ENCODE measurements at regions not wholly inside any gene's neighbourhood (a gene's known extent, or its start where the extent isn't known, plus 50 kb on each side); places are given as distances from the start of the nearest gene placed in this dataset.

- H3K4me1 ChIP-seq (ENCODE audit: control insufficient read depth in 1 of 2, low read depth in 2 of 2): no peaks in the 10 kb centered on the region
- ATAC-seq (ENCODE audit: insufficient number of reproducible peaks, low FRiP score, low read depth) (no peak), DNase-seq (ENCODE audit: low spot score) (no peak)
- no peak overlapping the region for H3K4me3 ChIP-seq
- no peaks in the 10 kb centered on the region for H3K27me3 ChIP-seq (replicated peaks; ENCODE audit: insufficient read depth)
- H3K9me3 ChIP-seq: peaks cover 2% of the 10 kb centered on the region
- TF ChIP-seq CTCF (IDR thresholded peaks at IDR 0.05): no peak
- no peaks in the 10 kb centered on the region for H3K36me3 ChIP-seq
- H3K27ac ChIP-seq: no peak overlapping the region
Observed at GRCh38 chr3:104992676-104993075, 374.0 kb upstream of the ALCAM start.

GRCh38 chr3:105006164-105006563, 360.5 kb upstream of the ALCAM start:
- no peaks in the 10 kb centered on the region for H3K36me3 ChIP-seq
- no peak overlapping the region for H3K4me3 ChIP-seq
- ATAC-seq (ENCODE audit: insufficient number of reproducible peaks, low FRiP score, low read depth) (no peak), DNase-seq (ENCODE audit: low spot score) (no peak)
- no peaks in the 10 kb centered on the region for H3K27me3 ChIP-seq (replicated peaks; ENCODE audit: insufficient read depth)
- no peak for TF ChIP-seq CTCF (IDR thresholded peaks at IDR 0.05)
- no peak overlapping the region for H3K27ac ChIP-seq
- no peaks in the 10 kb centered on the region for H3K4me1 ChIP-seq (ENCODE audit: control insufficient read depth in 1 of 2, low read depth in 2 of 2)
- no peaks in the 10 kb centered on the region for H3K9me3 ChIP-seq

GRCh38 chr3:105013657-105014056, 353.1 kb upstream of the ALCAM start:
- Histone ChIP-seq H3K27me3 (replicated peaks; ENCODE audit: insufficient read depth) (no peaks in the 10 kb centered on the region), H3K27ac (no peak overlapping the region), H3K9me3 (no peaks in the 10 kb centered on the region), H3K4me1 (ENCODE audit: control insufficient read depth in 1 of 2, low read depth in 2 of 2) (no peaks in the 10 kb centered on the region), H3K4me3 (no peak overlapping the region), H3K36me3 (no peaks in the 10 kb centered on the region)
- DNase-seq (ENCODE audit: low spot score) (no peak), ATAC-seq (ENCODE audit: insufficient number of reproducible peaks, low FRiP score, low read depth) (no peak)
- no peak for TF ChIP-seq CTCF (IDR thresholded peaks at IDR 0.05)

GRCh38 chr3:105014631-105015030, 352.1 kb upstream of the ALCAM start:
- Histone ChIP-seq H3K4me3 (no peak overlapping the region), H3K9me3 (no peaks in the 10 kb centered on the region), H3K27me3 (replicated peaks; ENCODE audit: insufficient read depth) (no peaks in the 10 kb centered on the region), H3K4me1 (ENCODE audit: control insufficient read depth in 1 of 2, low read depth in 2 of 2) (no peaks in the 10 kb centered on the region), H3K27ac (no peak overlapping the region), H3K36me3 (no peaks in the 10 kb centered on the region)
- no peak for DNase-seq (ENCODE audit: low spot score)
- TF ChIP-seq CTCF (IDR thresholded peaks at IDR 0.05): no peak
- ATAC-seq (ENCODE audit: insufficient number of reproducible peaks, low FRiP score, low read depth): no peak

GRCh38 chr3:105022813-105023212, 343.9 kb upstream of the ALCAM start:
- no peak for DNase-seq (ENCODE audit: low spot score)
- Histone ChIP-seq H3K9me3 (no peaks in the 10 kb centered on the region), H3K27me3 (replicated peaks; ENCODE audit: insufficient read depth) (no peaks in the 10 kb centered on the region)

More at GRCh38 chr3:105022813-105023212, 343.9 kb upstream of the ALCAM start:
- Histone ChIP-seq H3K36me3 (no peaks in the 10 kb centered on the region), H3K27ac (no peak overlapping the region), H3K4me1 (ENCODE audit: control insufficient read depth in 1 of 2, low read depth in 2 of 2) (no peaks in the 10 kb centered on the region), H3K4me3 (no peak overlapping the region)
- no peak for ATAC-seq (ENCODE audit: insufficient number of reproducible peaks, low FRiP score, low read depth)
- no peak for TF ChIP-seq CTCF (IDR thresholded peaks at IDR 0.05)

Measured in thoracic aorta (tissue), 2 donors.